Upper lobe of left lung (tissue), 4 donors: ENCODE measurements at regions not wholly inside any gene's neighbourhood (a gene's known extent, or its start where the extent isn't known, plus 50 kb on each side); places are given as distances from the start of the nearest gene placed in this dataset.

Source experiments
- EP300 ChIP-seq, 4 donors: sonication (generic); formaldehyde crosslinking; IDR thresholded peaks; one replicate each; pipeline ENCODE4 v1.5.1; 2017; ENCODE audit warnings: antibody characterized with exemption in 4 of 4, control low read depth in 2 of 4
- POLR2A ChIP-seq, 4 donors: fragments of 450-650 bp; IDR thresholded peaks; one replicate each; pipeline ENCODE4 v1.5.1; 2016 to 2017; ENCODE audit warnings: antibody characterized with exemption in 4 of 4, mild to moderate bottlenecking in 2 of 4
- POLR2AphosphoS5 ChIP-seq, 2 donors: sonication (generic); formaldehyde crosslinking; IDR thresholded peaks; one replicate each; pipeline ENCODE4 v1.5.1; 2017; ENCODE audit warnings: antibody characterized with exemption in 2 of 2
- TF ChIP-seq, protein P1 (sequence below), 6 experiments: fragments of 450-650 bp in 4 of 6; fragments of 200-600 bp in 2 of 6; sonication (generic) in 2 of 6; IDR thresholded peaks; one replicate each; pipeline ENCODE4 v1.5.1; 2016 to 2019; ENCODE audit warnings: antibody characterized with exemption in 6 of 6

GRCh38 chr20:11454966-11455799 is 462.5 kb upstream of the BTBD3 start:
- TF ChIP-seq, protein P1, sequence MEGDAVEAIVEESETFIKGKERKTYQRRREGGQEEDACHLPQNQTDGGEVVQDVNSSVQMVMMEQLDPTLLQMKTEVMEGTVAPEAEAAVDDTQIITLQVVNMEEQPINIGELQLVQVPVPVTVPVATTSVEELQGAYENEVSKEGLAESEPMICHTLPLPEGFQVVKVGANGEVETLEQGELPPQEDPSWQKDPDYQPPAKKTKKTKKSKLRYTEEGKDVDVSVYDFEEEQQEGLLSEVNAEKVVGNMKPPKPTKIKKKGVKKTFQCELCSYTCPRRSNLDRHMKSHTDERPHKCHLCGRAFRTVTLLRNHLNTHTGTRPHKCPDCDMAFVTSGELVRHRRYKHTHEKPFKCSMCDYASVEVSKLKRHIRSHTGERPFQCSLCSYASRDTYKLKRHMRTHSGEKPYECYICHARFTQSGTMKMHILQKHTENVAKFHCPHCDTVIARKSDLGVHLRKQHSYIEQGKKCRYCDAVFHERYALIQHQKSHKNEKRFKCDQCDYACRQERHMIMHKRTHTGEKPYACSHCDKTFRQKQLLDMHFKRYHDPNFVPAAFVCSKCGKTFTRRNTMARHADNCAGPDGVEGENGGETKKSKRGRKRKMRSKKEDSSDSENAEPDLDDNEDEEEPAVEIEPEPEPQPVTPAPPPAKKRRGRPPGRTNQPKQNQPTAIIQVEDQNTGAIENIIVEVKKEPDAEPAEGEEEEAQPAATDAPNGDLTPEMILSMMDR (IDR thresholded peaks at IDR 0.05), result no peak
- TF ChIP-seq EP300 (IDR thresholded peaks at IDR 0.05) (no peak), POLR2A (IDR thresholded peaks at IDR 0.05) (no peak), POLR2AphosphoS5 (IDR thresholded peaks at IDR 0.05) (no peak)
